ENCODE measurements at regions not wholly inside any gene's neighbourhood (a gene's known extent, or its start where the extent isn't known, plus 50 kb on each side); places are given as distances from the start of the nearest gene placed in this dataset.
"Not testable (repeated sequence)": the region's sequence is repeated elsewhere in the genome, so short reads cannot be mapped to it uniquely, and the experiment has no call there.

DNA sequence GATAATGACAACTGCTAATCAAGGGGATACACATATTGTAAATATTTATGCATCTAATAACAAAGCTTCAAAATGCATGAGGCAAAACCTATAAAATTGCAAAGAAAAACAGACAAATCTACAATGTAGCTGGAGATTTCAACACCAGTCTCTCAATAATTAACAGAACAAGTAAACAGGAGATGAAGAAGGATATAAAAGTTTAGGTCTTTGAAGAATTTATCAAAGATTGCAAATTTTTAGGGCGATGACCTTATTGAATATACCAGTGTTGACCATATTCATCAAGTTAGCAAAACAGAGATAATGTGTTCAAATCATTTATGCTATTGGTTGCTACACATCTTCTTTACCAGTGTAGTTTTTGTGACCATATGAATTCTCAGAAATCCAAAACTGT, 237.8 kb upstream of the SGK1 start:
- DNase-seq (ENCODE audit: low read depth in 2 of 2), result no peak

DNA sequence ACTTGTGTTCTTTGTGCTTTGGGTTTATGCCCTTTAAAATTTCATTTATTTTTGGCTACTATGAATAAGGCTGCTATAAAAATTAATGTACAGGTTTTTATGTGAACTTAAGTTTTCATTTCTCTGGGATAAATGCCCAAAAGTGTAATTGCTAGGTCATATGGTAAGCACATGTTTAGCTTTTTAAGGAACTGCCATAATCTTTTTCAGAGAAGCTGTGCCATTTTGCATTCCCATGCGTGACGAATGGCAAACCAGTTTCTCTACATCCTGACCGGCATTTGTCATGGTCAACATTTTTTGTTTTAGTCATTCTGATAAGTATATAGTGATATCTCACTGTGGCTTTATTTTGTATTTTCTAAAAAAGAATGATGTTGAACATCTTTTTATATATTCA, 236.0 kb upstream of the SGK1 start:
- no peak for DNase-seq (ENCODE audit: low read depth in 2 of 2)

DNA sequence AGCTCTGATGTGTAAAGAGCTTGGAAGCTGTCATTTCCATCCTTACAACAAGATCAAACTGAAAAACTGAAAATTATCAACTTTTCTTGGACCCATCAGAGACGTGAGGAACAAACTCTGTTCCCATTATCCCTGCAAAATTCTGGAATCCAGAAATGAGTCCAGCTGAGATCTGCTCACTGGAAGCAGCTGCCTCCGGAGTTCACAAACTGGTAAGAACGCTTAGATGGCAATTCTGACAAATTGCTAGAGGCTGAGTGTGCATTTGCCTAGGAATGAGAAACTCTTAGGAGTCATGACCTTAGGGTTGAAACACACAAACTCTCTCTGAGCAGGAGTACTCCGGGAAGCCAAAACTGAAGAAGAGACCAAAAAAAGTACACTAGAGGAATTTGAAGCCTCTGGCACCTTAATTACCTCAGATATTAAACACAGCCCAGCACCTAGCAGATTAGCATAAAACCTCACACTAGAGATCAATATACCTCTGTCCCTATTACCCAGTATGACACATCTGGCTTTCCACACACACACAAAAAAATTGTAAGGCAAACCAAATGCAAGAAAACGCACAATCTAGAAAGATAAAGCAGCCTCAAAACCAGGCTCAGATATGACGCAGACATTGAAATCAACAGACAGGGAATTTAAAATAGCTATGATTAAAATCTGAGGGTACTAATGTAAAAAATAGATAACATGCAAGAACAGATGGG, 233.5 kb upstream of the SGK1 start:
- no peak for DNase-seq (ENCODE audit: low read depth in 2 of 2)

DNA sequence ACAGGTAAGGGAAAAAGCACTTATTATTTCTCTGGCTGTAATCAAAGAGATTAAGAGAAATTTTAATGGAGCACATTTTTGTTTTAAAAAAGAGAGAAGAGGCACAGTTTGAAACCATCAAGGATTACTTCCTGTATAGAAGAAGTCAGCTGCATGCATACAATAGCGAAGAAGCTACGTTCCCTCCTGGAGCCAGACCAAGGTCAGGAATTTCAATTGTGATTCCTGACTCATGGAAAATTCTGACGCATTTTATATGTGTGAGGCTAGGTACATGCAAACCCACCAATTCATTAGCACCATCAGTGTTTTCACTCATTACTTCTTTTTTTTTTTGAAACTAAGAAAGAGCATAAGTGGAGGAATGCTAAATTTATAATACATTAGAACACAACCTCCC, 232.7 kb upstream of the SGK1 start:
- DNase-seq (ENCODE audit: low read depth in 2 of 2), result no peak

GRCh38 chr6:134549854-134550253, 231.9 kb upstream of the SGK1 start:
- DNase-seq (ENCODE audit: low read depth in 2 of 2), result no peak

- no peak for DNase-seq (ENCODE audit: low read depth in 2 of 2)
Observed at GRCh38 chr6:134546962-134547645, 229.2 kb upstream of the SGK1 start.

DNA sequence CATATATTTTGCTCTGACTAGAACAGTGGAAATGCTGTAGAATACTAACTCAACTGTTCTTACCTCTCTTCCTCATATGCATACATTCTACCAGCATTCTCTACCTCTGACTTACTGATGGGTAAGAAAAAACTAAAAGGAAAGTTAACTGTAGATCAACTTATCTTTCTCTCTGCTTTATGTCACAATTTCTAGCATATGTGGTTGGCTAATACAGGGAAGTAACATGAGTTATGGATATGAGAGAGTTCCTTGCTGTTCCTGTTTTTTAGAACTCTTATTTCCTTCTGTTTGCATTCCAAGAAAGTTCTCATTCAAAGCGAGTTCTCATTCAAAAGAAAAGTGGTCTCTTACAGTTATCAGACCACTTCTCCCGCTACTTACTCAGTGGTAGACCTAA, 226.8 kb upstream of the SGK1 start:
- no peak for DNase-seq (ENCODE audit: low read depth in 2 of 2)

GRCh38 chr6:134543128-134543527, 225.2 kb upstream of the SGK1 start:
- DNase-seq (ENCODE audit: low read depth in 2 of 2), result no peak

DNA sequence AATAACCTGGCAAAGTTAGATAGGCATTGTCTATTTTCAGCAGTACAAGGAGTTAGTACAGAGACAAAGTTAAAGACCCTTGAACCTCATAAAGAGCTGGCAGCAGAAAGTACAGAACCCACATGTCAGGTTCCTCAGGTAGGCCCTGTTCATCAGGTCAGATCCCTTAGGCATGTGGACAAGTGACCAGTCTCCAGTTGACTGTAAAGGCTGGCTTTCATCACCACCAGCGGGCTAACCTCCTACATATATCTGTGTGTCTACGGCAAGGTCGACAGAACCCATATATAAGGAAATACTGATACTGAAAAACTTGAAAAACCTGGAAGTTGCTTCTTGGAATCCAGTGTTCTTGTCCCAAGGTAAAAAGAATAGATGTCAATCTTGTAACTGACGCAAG, 223.1 kb upstream of the SGK1 start:
- DNase-seq (ENCODE audit: low read depth in 2 of 2), result no peak

DNA sequence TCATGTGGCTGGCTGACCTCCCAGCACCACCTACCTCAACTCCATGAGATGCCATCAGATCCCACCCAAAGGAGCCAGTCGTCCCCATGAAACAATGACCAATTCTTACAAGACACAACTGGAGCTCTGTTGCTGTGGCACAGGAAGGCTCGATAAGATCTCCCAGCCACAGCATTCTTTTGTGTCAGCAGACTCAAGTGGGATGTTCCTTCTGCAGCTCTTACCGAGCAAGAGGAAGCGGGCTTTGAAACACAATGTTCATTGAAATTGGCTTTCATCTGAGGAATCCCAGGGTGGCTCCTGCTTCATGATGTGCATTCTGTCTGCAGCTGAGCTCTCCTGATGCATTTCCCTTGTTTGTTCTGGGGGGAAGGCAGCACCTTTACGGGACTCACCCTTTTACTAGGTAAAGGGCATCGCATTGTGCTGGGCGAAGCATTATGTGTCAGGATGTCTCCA, 222.0 kb upstream of the SGK1 start:
- DNase-seq (ENCODE audit: low read depth in 2 of 2), result no peak

DNA sequence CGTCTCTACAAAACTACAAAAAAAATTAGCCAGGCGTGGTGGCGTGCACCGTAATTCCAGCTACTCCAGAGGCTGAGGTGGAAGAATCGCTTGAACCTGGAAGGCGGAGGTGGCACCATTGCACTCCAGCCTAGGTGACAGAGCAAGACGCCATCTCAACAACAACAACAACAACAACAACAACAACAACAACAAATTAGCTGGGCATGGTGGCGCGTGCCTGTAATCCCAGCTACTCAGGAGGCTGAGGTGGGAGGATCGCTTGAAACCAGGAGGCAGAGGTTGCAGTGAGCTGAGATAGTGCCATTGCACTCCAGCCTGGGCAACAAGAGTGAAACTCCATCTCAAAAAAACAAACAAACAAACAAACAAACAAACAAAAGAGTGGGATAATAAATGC, 219.9 kb upstream of the SGK1 start:
- not testable (repeated sequence) for DNase-seq (ENCODE audit: low read depth in 2 of 2)

DNA sequence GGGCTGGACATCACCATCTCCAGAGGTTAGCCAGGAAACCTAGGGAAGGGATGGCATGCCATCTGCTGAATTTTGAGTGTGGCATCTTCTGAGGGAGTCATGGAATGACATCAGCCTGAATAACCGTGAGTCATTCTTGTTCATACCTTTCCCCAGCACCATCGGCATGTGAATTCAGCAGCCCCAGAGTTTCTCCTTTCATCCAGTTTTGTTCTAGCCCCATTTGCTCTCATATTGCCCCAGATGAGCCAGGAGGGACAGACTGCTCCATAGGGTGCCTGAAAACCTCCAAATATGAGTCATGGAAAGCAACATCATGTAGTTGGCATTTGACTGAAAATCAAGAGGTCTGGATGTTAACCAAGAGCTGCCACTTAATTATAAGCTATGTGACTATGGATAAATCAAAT, 219.2 kb upstream of the SGK1 start:
- DNase-seq (ENCODE audit: low read depth in 2 of 2), result no peak

- DNase-seq (ENCODE audit: low read depth in 2 of 2), result no peak
Observed at GRCh38 chr6:134535831-134536230, 217.9 kb upstream of the SGK1 start.

DNA sequence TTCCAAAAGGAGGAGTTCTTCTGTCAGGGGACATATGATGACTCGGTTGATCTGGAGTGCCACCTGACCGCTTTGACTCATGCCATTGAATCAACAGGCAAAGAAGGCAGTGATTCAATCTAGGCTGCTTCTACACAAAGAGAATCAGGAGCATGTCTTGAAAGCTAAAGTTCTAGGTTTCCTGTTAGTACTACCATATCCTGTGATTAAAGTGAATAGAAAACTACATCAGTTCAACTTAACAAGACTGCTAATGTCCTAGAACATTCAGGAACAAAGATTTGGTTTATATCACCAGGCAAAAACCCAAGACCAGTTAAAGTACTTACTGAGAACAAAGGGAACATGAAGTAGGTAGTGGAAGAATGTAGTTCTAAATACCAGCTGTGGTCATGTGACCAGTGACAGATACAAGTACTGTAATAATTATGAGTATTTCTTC, 216.8 kb upstream of the SGK1 start:
- DNase-seq (ENCODE audit: low read depth in 2 of 2), result no peak

GRCh38 chr6:134533991-134534390, 216.1 kb upstream of the SGK1 start:
- DNase-seq (ENCODE audit: low read depth in 2 of 2), result no peak

DNA sequence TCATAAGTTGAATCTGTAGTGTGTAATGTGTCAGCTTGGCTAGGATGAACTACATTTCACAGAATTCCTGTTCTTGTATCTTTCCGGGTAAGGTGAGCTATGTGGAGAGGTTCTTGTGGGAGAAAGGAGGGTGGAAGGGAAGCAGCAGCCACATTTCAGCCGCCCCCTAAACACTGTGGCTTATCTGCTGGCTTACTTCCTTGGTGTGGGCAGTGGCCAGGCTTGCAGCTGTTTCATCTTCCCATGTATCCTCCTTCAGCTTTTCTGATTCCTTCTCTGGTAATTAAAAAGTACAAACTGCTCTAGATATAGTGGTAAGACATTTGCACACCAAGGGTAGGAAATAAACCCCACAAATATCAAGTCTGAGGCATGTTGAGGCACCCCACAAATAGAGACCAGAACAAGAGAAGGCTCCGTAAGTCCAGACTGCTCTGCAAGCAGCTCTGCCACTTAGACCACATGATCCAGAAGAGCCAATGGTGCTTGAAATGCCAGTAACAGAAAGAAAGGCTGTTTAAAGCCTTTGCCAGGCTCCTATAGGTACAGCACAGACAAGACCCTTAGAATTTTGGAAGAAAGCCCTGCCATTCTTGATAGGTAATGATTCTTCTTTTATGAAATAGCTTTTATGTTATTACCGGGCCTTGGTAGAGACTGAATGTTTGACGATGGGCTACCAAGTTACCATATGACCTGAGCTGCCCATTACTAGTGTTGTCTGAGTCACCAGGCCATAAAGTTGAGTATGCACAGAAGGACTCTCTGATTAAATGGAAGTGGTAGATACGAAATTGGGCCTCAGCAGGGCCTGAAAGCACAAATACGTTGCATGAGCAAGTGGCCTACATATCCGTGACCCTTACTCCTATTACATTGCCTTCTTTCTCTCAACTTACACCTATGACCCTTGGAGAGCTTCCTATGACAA, 215.0 kb upstream of the SGK1 start:
- DNase-seq (ENCODE audit: low read depth in 2 of 2), result no peak

DNA sequence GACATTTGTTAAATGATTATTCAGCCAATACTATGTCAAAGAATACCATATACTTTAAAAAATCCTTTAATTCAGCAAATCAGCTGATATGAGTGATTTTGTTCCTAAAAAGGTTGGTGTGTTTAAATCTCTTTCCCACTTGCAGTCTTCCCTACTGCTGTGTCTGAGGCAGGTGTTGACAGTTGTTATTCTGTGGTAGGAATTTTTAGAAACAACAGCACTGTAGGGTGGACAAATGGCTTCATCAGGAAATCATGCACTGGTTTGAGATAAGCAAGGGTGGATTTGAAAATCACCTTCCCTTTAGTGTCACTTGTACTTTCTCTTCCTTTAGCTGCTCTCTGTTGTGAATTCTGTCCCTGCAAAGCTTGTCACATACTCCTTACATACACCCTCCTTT, 213.7 kb upstream of the SGK1 start:
- no peak for DNase-seq (ENCODE audit: low read depth in 2 of 2)

DNA sequence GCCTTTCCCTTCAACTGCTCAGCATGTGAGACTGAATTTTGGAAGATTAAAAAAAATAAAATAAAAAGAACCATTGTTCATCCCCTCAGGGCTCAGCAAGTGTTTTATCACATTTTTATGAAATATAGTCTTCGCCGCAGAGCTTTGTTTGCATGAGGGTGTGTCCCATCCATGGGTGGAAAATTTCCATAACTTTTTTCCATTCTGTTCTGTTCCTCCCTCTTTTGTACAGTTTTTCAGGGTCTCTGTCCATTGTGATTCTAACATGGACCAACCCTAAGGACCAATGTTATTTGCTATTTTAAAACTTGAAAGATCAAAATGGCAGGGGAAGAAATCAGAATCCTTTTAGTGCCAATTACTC, 213.3 kb upstream of the SGK1 start:
- no peak for DNase-seq (ENCODE audit: low read depth in 2 of 2)

GRCh38 chr6:134529921-134530320, 212.0 kb upstream of the SGK1 start:
- no peak for DNase-seq (ENCODE audit: low read depth in 2 of 2)

DNA sequence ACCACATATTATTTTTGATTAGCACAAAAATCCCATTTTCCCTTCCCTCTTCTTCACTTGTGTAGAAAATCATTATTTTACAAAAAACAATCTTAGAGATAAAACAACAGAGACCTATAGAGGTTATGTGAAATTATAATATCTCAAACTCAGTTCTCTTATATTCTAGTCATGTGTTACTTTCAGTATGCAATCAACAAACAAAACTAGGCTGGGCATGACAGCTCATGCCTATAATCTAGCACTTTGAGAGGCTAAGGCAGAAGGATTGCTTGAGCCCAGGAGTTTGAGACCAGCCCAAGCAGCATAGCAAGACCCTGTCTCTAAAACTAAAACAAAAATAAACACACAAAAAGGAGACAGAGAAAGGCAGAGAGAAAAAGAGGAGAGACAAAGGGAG, 211.4 kb upstream of the SGK1 start:
- no peak for DNase-seq (ENCODE audit: low read depth in 2 of 2)

- DNase-seq (ENCODE audit: low read depth in 2 of 2), result no peak
Observed at GRCh38 chr6:134527108-134527787, 209.3 kb upstream of the SGK1 start.

All from activated CD4-positive, alpha-beta T cell treated with anti-CD3 and anti-CD28 coated beads for 24 hours (primary cell).